GM18508 (cell line): ENCODE measurements at regions not wholly inside any gene's neighbourhood (a gene's known extent, or its start where the extent isn't known, plus 50 kb on each side); places are given as distances from the start of the nearest gene placed in this dataset.
"Not testable (repeated sequence)": the region's sequence is repeated elsewhere in the genome, so short reads cannot be mapped to it uniquely, and the experiment has no call there.

Source experiments
- ATAC-seq: cut with Tn5 transposase; IDR thresholded peaks from one replicate; pipeline ENCODE4 v1.9.1; 2021; ENCODE audit warnings: moderate number of reproducible peaks; ENCODE audit not compliant: insufficient read depth, unreplicated experiment

GRCh38 chr3:106413683-106414082 lies 544.9 kb upstream of the CBLB start:
- no peak for ATAC-seq

- no peak for ATAC-seq
Measured at GRCh38 chr3:106420628-106421027, 551.8 kb upstream of the CBLB start.

GRCh38 chr3:106421426-106421825 lies 552.6 kb upstream of the CBLB start:
- ATAC-seq: no peak

- ATAC-seq: no peak
Measured at GRCh38 chr3:106421909-106422308, 553.1 kb upstream of the CBLB start.

- ATAC-seq: peak; percentile 35
Measured at GRCh38 chr3:106423321-106424225, 554.8 kb upstream of the CBLB start.

- no peak for ATAC-seq
Measured at GRCh38 chr3:106425026-106425425, 556.2 kb upstream of the CBLB start.

- no peak for ATAC-seq
Measured at GRCh38 chr3:106425916-106426315, 557.1 kb upstream of the CBLB start.

- ATAC-seq: no peak
Measured at GRCh38 chr3:106428565-106428994, 559.8 kb upstream of the CBLB start.

- ATAC-seq: no peak
Measured at GRCh38 chr3:106431721-106432120, 562.9 kb upstream of the CBLB start.

- no peak for ATAC-seq
Measured at GRCh38 chr3:106435899-106436453, 567.2 kb upstream of the CBLB start.

GRCh38 chr3:106438887-106439286 lies 570.1 kb upstream of the CBLB start:
- ATAC-seq: no peak

GRCh38 chr3:106440672-106441071 lies 571.9 kb upstream of the CBLB start:
- ATAC-seq: peak; percentile 68

GRCh38 chr3:106446271-106446670 lies 577.5 kb upstream of the CBLB start:
- no peak for ATAC-seq

GRCh38 chr3:106447723-106448301 lies 579.0 kb upstream of the CBLB start:
- ATAC-seq: no peak

GRCh38 chr3:106448372-106448966 lies 579.7 kb upstream of the CBLB start:
- ATAC-seq: not testable (repeated sequence)

- ATAC-seq: no peak
Measured at GRCh38 chr3:106452096-106452495, 583.3 kb upstream of the CBLB start.

GRCh38 chr3:106454497-106454896 lies 585.7 kb upstream of the CBLB start:
- ATAC-seq: no peak

- peak; percentile 97 for ATAC-seq
Measured at GRCh38 chr3:106457281-106458180, 588.7 kb upstream of the CBLB start.

GRCh38 chr3:106458952-106459351 lies 590.1 kb upstream of the CBLB start:
- ATAC-seq: no peak

- ATAC-seq: no peak
Measured at GRCh38 chr3:106466881-106467280, 598.1 kb upstream of the CBLB start.
